ENCODE measurements at regions not wholly inside any gene's neighbourhood (a gene's known extent, or its start where the extent isn't known, plus 50 kb on each side); places are given as distances from the start of the nearest gene placed in this dataset.

DNA sequence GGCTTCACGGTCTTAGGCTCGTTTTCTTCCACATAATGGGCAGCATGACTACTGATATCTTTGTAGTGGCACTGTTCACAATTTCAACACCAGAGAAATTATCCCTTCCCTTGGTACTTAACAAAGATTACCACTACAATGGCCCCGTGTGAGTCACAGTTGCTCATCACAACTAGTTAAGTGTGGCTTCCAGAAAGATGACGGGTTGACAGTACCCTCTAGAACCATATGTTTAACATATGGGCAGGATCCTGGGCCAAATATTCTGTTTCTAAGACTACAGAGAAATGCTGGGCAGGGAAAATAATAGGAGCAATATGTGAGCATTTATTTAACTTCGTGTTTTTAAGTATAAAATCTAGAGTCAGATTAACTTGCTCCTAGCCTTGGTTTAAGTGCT lies 780.1 kb upstream of the LINC00305 start:
- no peak overlapping the region for H3K4me3 ChIP-seq (ENCODE audit: low read depth in 1 of 2, low read length in 2 of 2)
- H3K27me3 ChIP-seq (ENCODE audit: low read depth, low read length) = no peaks in the 10 kb centered on the region
- no peaks in the 10 kb centered on the region for H3K36me3 ChIP-seq (ENCODE audit: control insufficient read depth in 1 of 2, insufficient read depth in 2 of 2, low read length in 2 of 2)
- no peak overlapping the region for H3K27ac ChIP-seq (ENCODE audit: low read length)
- H3K9me3 ChIP-seq (ENCODE audit: control insufficient read depth in 1 of 2, low read length in 2 of 2) = no peaks in the 10 kb centered on the region
- no peaks in the 10 kb centered on the region for H3K4me1 ChIP-seq (ENCODE audit: control insufficient read depth in 1 of 2, insufficient read depth in 2 of 2, low read length in 2 of 2)

DNA sequence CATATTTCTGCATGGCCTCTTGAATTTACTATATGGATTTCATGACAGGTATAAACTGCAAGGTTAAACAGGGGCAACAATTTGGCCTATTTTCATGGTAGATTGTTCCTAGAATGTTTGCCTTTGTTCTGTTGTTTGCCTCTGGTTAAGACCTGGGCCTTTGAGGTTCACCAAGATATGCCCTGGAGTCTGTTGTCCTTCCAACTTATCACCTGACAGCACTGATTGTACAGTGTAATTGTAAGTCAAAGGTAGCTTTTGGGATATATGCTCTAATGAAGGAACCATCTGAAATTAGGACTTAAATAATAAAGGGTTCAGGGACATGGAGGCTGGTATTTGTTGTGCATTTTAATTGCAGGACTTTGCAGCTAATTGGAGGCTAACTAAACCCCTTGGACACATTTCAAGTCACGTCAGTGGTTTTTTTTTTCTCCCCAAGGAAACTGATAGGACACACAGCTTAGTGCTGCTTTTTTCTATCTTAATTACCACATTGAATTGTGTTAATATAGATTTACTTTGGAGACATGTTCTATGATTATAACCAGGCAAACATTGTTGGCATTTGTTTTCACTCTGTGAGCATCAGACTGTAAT lies 771.2 kb upstream of the LINC00305 start:
- Histone ChIP-seq H3K9me3 (ENCODE audit: control insufficient read depth in 1 of 2, low read length in 2 of 2) (no peaks in the 10 kb centered on the region), H3K4me3 (ENCODE audit: low read depth in 1 of 2, low read length in 2 of 2) (no peak overlapping the region), H3K36me3 (ENCODE audit: control insufficient read depth in 1 of 2, insufficient read depth in 2 of 2, low read length in 2 of 2) (no peaks in the 10 kb centered on the region), H3K4me1 (ENCODE audit: control insufficient read depth in 1 of 2, insufficient read depth in 2 of 2, low read length in 2 of 2) (no peaks in the 10 kb centered on the region), H3K27ac (ENCODE audit: low read length) (no peak overlapping the region), H3K27me3 (ENCODE audit: low read depth, low read length) (no peaks in the 10 kb centered on the region)

DNA sequence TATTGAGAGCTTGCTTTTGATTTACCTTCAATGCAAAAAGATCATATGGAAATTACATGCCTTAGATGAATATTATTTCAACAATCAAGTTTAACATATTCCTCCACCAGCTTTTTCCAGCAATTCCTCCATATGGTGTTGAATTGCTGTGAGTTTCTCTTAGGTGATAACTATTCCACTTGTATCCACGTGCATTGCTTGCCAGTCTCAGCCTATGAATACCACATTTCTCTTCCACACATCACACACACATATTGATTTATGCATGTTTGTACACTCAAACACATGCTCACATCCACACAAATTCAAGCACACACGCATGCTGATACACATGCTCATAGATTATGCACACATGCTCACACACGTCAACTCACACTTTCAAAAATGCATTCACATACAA lies 770.0 kb upstream of the LINC00305 start:
- Histone ChIP-seq H3K27me3 (ENCODE audit: low read depth, low read length) (no peaks in the 10 kb centered on the region), H3K4me1 (ENCODE audit: control insufficient read depth in 1 of 2, insufficient read depth in 2 of 2, low read length in 2 of 2) (no peaks in the 10 kb centered on the region), H3K9me3 (ENCODE audit: control insufficient read depth in 1 of 2, low read length in 2 of 2) (no peaks in the 10 kb centered on the region), H3K4me3 (ENCODE audit: low read depth in 1 of 2, low read length in 2 of 2) (no peak overlapping the region), H3K36me3 (ENCODE audit: control insufficient read depth in 1 of 2, insufficient read depth in 2 of 2, low read length in 2 of 2) (no peaks in the 10 kb centered on the region), H3K27ac (ENCODE audit: low read length) (no peak overlapping the region)

DNA sequence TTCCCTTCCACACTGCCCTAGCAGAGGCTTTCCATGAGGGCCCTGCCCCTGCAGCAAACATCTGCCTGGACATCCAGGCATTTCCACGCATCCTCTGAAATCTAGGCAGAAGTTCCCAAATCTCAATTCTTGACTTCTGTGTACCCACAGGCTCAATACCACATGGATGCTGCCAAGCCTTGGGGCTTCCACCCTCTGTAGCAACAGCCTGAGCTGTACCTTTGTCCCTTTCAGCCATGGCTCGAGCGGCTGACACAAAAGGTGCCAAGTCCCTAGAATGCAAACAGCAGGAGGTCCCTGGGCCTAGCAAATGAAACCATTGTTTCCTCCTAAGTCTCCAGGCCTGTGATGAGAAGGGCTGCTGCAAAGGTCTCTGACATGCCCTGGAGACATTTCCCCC lies 744.5 kb upstream of the LINC00305 start:
- Histone ChIP-seq H3K9me3 (ENCODE audit: control insufficient read depth in 1 of 2, low read length in 2 of 2) (no peaks in the 10 kb centered on the region), H3K27ac (ENCODE audit: low read length) (no peak overlapping the region), H3K4me3 (ENCODE audit: low read depth in 1 of 2, low read length in 2 of 2) (no peak overlapping the region), H3K36me3 (ENCODE audit: control insufficient read depth in 1 of 2, insufficient read depth in 2 of 2, low read length in 2 of 2) (no peaks in the 10 kb centered on the region), H3K4me1 (ENCODE audit: control insufficient read depth in 1 of 2, insufficient read depth in 2 of 2, low read length in 2 of 2) (no peaks in the 10 kb centered on the region), H3K27me3 (ENCODE audit: low read depth, low read length) (no peaks in the 10 kb centered on the region)

DNA sequence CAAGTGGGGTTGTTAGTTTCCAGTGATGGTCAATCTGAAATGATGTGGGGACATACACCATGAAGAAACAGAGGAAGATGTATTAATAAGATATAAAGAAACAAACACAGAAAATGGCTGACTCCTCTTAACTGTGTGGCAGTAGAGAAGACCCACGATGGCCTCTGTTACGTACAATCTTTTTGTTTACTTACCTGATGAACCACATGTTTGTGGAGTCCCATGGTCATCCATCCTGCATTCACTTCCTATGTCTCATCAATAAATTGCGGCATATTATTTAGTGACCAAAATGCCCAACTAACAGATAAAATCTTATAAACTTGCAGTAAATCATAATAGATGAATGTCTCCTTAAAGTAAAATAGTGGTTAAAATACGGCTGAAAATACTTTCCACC lies 740.1 kb upstream of the LINC00305 start:
- no peaks in the 10 kb centered on the region for H3K9me3 ChIP-seq (ENCODE audit: control insufficient read depth in 1 of 2, low read length in 2 of 2)
- no peak overlapping the region for H3K4me3 ChIP-seq (ENCODE audit: low read depth in 1 of 2, low read length in 2 of 2)

DNA sequence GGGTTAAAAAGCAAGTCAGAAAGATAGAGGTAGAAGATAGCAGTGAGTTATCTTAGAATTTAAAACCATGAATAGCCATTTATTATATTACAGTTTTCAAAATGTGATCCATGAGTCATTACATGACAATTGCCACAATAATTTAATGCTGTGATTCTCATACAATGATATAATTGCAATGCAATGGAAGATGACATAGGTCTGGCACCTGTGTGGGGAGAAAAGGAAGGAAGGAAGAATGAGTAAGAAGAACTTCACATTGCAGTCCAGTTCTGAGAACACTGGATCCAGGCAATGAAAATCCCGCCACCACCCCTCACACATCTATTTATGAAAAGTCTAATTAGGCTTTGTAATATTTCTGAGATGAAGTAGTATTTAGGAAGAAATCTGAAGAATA lies 738.1 kb upstream of the LINC00305 start:
- Histone ChIP-seq H3K36me3 (ENCODE audit: control insufficient read depth in 1 of 2, insufficient read depth in 2 of 2, low read length in 2 of 2) (no peaks in the 10 kb centered on the region), H3K27me3 (ENCODE audit: low read depth, low read length) (no peaks in the 10 kb centered on the region), H3K4me3 (ENCODE audit: low read depth in 1 of 2, low read length in 2 of 2) (no peak overlapping the region), H3K4me1 (ENCODE audit: control insufficient read depth in 1 of 2, insufficient read depth in 2 of 2, low read length in 2 of 2) (no peaks in the 10 kb centered on the region), H3K27ac (ENCODE audit: low read length) (no peak overlapping the region), H3K9me3 (ENCODE audit: control insufficient read depth in 1 of 2, low read length in 2 of 2) (no peaks in the 10 kb centered on the region)

More for the DNA sequence above, 740.1 kb upstream of the LINC00305 start:
- no peaks in the 10 kb centered on the region for H3K27me3 ChIP-seq (ENCODE audit: low read depth, low read length)
- no peaks in the 10 kb centered on the region for H3K4me1 ChIP-seq (ENCODE audit: control insufficient read depth in 1 of 2, insufficient read depth in 2 of 2, low read length in 2 of 2)
- H3K27ac ChIP-seq (ENCODE audit: low read length) = no peak overlapping the region
- H3K36me3 ChIP-seq (ENCODE audit: control insufficient read depth in 1 of 2, insufficient read depth in 2 of 2, low read length in 2 of 2) = no peaks in the 10 kb centered on the region

DNA sequence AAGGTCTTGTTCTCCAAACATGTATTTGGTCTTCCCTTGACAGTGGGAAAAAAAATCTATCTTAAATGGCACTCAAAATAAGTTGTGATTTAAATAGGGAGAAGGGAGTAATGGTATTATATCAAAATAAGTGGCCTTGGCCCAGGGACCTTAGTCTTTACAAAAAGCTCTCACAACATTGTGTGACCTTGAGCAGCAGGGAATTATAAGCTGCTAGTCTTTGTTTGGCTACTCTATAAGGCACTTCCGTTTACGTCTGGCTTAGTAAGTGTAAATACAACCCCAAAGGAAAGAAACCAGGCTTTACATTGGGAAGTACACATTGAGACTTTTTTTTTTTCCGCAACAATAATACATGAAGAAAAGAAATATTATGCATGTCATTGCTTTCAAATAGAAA lies 734.0 kb upstream of the LINC00305 start:
- H3K36me3 ChIP-seq (ENCODE audit: control insufficient read depth in 1 of 2, insufficient read depth in 2 of 2, low read length in 2 of 2) = no peaks in the 10 kb centered on the region
- H3K27ac ChIP-seq (ENCODE audit: low read length) = no peak overlapping the region
- H3K4me1 ChIP-seq (ENCODE audit: control insufficient read depth in 1 of 2, insufficient read depth in 2 of 2, low read length in 2 of 2) = no peaks in the 10 kb centered on the region
- H3K9me3 ChIP-seq (ENCODE audit: control insufficient read depth in 1 of 2, low read length in 2 of 2) = no peaks in the 10 kb centered on the region
- H3K27me3 ChIP-seq (ENCODE audit: low read depth, low read length) = no peaks in the 10 kb centered on the region
- H3K4me3 ChIP-seq (ENCODE audit: low read depth in 1 of 2, low read length in 2 of 2) = no peak overlapping the region

DNA sequence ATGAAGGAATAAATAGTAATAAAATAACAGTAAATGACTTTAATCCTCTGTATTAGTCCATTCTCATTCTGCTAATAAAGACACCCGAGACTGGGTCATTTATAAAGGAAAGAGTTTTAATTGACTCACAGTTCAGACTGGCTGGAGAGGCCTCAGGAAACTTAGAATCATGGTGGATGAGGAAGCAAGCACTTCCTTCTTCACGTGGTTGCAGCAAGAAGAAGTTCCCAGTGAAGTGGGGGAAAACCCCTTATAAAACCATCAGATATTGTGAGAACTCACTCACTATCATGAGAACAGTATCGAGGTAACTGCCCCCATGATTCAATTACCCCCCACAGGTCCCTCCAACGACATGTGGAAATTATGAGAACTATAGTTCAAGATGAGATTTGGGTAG lies 727.9 kb upstream of the LINC00305 start:
- Histone ChIP-seq H3K9me3 (ENCODE audit: control insufficient read depth in 1 of 2, low read length in 2 of 2) (no peaks in the 10 kb centered on the region), H3K27ac (ENCODE audit: low read length) (no peak overlapping the region), H3K4me1 (ENCODE audit: control insufficient read depth in 1 of 2, insufficient read depth in 2 of 2, low read length in 2 of 2) (no peaks in the 10 kb centered on the region), H3K36me3 (ENCODE audit: control insufficient read depth in 1 of 2, insufficient read depth in 2 of 2, low read length in 2 of 2) (no peaks in the 10 kb centered on the region), H3K4me3 (ENCODE audit: low read depth in 1 of 2, low read length in 2 of 2) (no peak overlapping the region), H3K27me3 (ENCODE audit: low read depth, low read length) (no peaks in the 10 kb centered on the region)

DNA sequence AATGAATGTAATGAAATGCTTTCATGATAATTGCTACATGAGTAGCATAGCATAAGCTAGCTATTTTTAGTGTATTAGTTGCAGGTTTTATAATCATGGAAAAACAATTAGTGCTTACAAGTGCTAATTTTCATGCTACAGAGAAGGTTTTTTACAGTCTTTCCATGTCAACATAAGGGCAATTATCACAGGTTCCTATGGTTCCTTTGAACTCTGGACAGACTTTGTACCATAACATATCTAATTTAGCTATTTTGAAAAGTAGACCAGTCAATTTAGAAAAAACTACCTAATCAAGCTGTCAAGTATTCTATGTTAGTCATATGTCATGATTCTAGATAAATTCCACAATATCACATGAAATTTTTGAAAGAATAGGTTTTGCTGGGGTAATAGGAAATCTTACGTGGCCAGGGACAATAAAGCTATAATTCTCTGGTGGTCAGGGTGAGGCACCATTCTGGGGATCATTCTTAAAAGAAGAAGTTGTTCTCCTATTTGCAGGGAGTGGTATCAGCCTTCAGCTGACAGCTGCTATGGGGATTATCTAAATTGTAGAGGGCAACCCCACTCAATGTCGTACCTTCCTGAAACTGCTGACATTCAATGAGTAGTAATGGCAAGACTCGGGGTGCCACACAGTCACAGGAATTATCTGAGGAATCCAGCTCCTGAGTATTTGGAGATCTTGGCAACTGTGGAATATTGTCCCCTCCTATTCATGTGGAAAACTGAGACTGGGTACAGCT lies 724.0 kb upstream of the LINC00305 start:
- Histone ChIP-seq H3K36me3 (ENCODE audit: control insufficient read depth in 1 of 2, insufficient read depth in 2 of 2, low read length in 2 of 2) (no peaks in the 10 kb centered on the region), H3K27me3 (ENCODE audit: low read depth, low read length) (no peaks in the 10 kb centered on the region), H3K4me3 (ENCODE audit: low read depth in 1 of 2, low read length in 2 of 2) (no peak overlapping the region), H3K9me3 (ENCODE audit: control insufficient read depth in 1 of 2, low read length in 2 of 2) (no peaks in the 10 kb centered on the region), H3K27ac (ENCODE audit: low read length) (no peak overlapping the region), H3K4me1 (ENCODE audit: control insufficient read depth in 1 of 2, insufficient read depth in 2 of 2, low read length in 2 of 2) (no peaks in the 10 kb centered on the region)

DNA sequence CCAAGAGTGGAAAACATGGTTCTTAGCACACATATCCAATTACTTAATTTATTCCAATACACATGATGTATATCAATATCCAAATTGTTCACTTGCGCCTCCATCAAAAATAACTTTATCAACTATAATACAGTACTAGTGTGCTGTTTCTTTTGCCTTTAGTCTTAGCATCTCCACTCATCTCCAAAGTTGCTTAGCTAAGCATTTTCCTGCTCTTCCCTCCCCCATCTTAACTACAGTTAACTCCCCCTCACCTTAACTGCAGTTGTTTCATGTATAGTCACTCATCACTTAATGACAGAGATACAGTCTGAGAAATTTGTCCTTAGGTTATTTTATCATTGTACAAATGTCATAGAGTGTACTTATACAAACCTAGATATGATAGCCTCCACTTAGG lies 705.2 kb upstream of the LINC00305 start:
- no peak overlapping the region for H3K27ac ChIP-seq (ENCODE audit: low read length)
- H3K4me3 ChIP-seq (ENCODE audit: low read depth in 1 of 2, low read length in 2 of 2) = no peak overlapping the region
- H3K36me3 ChIP-seq (ENCODE audit: control insufficient read depth in 1 of 2, insufficient read depth in 2 of 2, low read length in 2 of 2) = no peaks in the 10 kb centered on the region
- H3K4me1 ChIP-seq (ENCODE audit: control insufficient read depth in 1 of 2, insufficient read depth in 2 of 2, low read length in 2 of 2) = no peaks in the 10 kb centered on the region
- no peaks in the 10 kb centered on the region for H3K9me3 ChIP-seq (ENCODE audit: control insufficient read depth in 1 of 2, low read length in 2 of 2)
- H3K27me3 ChIP-seq (ENCODE audit: low read depth, low read length) = no peaks in the 10 kb centered on the region

DNA sequence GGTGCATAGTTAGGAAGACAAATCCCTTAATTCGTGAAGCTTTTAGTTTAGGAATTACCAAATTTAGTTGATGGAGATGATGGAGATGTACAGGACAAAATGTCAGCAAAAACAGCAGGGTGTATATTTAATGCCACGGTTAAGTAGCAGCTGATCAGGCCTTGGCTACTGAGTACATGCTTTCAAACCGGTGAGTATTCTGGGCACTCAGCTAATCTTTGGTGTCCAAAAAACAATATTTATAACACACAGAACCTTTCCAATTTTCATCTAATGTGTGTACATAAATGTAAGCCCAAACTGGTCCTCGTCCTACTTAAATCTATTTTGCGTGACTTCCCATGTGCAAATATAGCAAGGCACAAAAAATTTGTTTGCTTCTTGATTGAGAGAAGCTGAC lies 703.4 kb upstream of the LINC00305 start:
- H3K27ac ChIP-seq (ENCODE audit: low read length) = no peak overlapping the region
- H3K4me1 ChIP-seq (ENCODE audit: control insufficient read depth in 1 of 2, insufficient read depth in 2 of 2, low read length in 2 of 2) = no peaks in the 10 kb centered on the region
- no peaks in the 10 kb centered on the region for H3K36me3 ChIP-seq (ENCODE audit: control insufficient read depth in 1 of 2, insufficient read depth in 2 of 2, low read length in 2 of 2)
- H3K27me3 ChIP-seq (ENCODE audit: low read depth, low read length) = no peaks in the 10 kb centered on the region
- H3K9me3 ChIP-seq (ENCODE audit: control insufficient read depth in 1 of 2, low read length in 2 of 2) = peaks cover 0 to 3% of the 10 kb centered on the region in 2 donors
- H3K4me3 ChIP-seq (ENCODE audit: low read depth in 1 of 2, low read length in 2 of 2) = no peak overlapping the region

DNA sequence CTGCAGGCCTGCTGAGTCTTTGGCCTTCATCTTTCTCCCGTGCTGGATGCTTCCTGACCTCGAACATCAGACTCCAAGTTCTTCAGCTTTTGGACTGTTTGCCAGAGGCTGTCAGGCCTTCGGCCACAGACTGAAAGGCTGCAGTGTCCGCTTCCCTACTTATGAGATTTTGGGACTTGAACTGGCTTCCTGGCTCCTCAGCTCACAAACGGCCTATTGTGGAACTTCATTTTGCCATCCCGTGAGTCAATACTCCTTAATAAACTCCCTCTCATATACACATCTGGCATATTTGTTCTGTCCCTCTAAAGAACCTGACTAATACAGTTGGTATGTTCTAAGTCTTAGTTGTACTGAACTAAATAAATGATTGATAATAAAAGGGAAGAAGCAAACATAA lies 702.8 kb upstream of the LINC00305 start:
- H3K27me3 ChIP-seq (ENCODE audit: low read depth, low read length) = no peaks in the 10 kb centered on the region
- H3K27ac ChIP-seq (ENCODE audit: low read length) = no peak overlapping the region
- peaks cover 0 to 4% of the 10 kb centered on the region in 2 donors for H3K9me3 ChIP-seq (ENCODE audit: control insufficient read depth in 1 of 2, low read length in 2 of 2)
- H3K36me3 ChIP-seq (ENCODE audit: control insufficient read depth in 1 of 2, insufficient read depth in 2 of 2, low read length in 2 of 2) = no peaks in the 10 kb centered on the region
- no peak overlapping the region for H3K4me3 ChIP-seq (ENCODE audit: low read depth in 1 of 2, low read length in 2 of 2)
- H3K4me1 ChIP-seq (ENCODE audit: control insufficient read depth in 1 of 2, insufficient read depth in 2 of 2, low read length in 2 of 2) = no peaks in the 10 kb centered on the region

Data from muscle layer of duodenum (tissue), 2 donors.